HG02588 (cell line): ENCODE measurements at regions not wholly inside any gene's neighbourhood (a gene's known extent, or its start where the extent isn't known, plus 50 kb on each side); places are given as distances from the start of the nearest gene placed in this dataset.

Source experiments
- ATAC-seq: cut with Tn5 transposase; IDR thresholded peaks from one replicate; pipeline ENCODE4 v1.9.1; 2021; ENCODE audit warnings: mild to moderate bottlenecking, moderate library complexity; ENCODE audit not compliant: unreplicated experiment

DNA sequence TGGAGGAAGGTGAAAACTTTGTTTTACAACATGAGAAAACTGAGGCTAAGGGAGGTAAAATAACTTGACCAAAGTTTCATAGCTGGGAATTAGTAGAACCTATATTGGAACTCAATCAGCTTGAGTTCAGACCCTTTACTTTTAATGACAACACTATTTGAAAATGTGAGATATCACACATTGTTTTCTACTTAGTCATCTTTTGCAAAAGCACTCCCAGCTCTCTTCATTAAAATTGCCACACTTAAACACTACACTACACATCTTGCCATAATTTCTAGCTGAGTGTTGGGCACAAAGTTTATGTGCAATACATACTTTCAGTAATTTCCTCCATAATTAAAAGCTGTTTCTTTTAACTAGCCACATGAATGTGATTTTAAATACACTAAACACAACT lies 230.4 kb upstream of the DCBLD2 start:
- no peak for ATAC-seq

DNA sequence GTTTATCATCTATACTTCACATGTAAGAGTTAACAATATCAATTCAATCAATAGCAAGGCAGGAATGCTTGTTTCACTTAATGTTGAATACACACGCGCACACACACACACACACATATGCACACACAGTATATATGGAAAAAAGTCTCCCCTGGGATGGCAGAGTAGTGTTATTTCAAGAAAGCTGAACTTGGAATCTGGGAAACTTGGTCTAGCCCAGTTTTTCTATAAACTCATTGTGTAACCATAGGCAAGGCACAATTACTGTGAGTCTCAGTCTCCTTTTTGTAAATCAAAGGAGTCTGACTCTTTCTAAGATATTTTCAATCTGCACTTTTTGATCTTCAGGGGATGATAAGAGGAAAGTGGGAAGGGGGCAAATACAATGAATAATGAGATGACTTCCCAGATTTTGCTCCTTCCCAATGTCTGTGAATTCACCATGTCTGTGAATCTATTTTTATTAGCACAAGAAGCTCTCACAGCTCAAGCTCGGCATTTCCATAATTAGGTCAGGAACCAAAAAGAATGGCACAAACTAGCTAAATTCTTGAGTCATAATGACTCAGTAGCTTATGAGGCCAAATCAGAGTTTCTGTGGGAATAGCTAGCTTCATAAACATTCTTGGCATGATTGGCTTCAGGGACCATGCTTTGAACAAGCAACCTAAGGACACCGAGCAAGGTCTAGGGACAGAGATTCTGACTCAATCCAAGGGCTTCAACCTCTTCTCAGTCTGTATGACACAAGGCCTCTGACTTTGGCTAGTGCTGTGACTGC lies 227.4 kb upstream of the DCBLD2 start:
- no peak for ATAC-seq

DNA sequence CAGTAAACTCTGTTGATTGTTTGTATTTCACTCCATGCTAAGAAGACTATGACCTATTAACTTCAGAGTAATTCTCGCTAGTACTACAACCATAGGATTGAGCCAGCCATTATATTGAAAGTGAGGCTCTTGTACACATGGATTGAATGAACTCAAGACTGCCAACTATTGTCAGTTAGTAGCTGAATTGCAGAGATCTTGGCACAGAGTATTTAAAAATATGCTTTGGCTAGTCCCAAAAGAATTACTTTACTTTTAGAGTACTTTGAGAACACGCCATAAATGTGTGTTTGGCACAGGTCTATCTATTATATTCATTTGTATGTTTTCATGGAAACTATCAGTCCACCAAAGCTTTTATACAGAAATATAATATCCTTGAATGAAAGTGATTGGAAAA lies 226.7 kb upstream of the DCBLD2 start:
- no peak for ATAC-seq

DNA sequence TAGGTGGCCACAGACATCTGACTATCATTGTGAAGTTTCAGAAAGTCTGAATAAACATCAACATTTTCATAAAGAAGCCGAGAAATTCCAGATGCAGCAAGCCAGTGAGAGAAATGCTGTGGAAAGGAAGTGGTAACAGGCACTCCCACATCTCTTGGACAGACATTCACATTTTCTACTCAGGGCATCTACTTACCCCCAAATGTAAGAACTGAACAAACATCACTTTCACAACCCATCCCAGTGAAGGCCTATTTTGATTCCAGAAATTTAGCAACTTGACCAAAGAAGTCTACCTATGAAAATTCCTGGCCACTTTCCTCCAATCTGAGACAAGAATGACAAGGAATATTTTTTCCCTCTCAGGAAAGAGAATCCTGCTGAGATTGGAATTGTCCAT lies 224.8 kb upstream of the DCBLD2 start:
- ATAC-seq, result no peak

DNA sequence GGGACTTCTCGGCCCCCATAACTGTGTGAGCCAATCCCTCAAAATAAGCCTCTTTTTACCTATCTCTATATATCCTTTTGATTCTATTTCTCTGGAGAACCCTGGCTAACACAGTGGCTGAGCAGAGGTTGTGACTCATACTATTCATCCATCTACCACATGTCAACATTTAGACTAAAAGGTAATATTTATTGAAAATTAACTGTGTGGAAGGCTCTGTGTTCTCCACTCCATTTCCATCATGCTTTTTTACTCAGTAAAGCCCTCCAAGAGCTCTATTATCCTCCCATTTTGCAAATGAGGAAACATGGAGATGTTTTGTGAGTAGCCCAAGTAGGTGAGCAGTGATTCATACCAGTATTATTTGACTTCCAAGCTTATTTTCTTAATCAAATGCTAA lies 217.9 kb upstream of the DCBLD2 start:
- ATAC-seq, result no peak

DNA sequence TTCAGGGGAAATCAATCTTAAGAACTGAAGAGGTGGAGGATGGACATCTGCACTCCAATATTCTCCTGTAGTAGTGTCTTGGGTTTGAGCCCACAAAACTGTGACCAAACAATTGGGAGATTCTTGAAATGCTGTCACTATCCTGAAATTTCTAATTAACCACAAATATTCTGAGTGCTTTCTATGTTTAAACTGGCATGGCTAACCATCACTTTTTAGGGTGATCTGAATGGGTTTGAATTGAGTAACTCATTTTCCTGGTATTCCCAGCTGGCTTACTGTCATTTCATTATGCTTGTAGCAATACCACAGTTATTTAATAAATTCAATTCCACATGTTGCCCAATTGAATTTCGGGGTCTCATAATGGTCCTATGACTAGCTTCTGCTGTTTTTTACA lies 216.9 kb upstream of the DCBLD2 start:
- no peak for ATAC-seq

DNA sequence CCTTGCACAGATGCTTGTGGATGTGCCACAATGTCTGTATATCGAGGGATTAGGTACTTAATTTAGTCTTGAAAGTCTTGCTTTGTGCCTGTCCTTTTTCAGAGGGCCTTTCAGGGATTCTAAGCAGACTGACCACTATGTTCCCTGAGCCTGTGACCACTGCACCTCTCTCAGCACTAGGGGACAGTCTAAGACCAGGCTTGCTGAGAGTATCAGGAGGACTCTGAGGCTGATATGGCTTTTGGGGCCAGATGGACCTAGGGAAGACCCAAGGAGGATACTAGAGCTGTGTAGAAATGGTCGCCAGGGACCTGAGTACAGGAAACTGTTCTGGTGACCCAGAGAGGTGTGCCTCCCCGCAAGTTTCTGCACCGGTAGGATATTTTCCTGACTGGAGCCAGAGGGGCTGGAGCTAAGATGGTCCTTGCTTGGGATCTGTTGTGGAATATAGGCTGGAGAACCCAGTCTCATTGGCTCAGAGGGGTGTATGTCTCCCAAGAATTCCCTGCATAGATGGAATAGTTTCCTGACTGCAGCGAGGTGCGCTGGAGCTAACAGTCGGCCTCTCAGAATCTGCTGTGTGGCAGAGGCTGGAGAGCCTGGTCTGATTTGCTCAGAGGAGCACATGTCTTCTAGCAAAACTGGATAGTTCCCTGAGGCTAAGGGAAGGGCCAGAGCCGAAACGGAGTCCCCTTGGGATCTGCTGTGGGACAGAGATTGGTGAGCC lies 213.2 kb upstream of the DCBLD2 start:
- no peak for ATAC-seq

DNA sequence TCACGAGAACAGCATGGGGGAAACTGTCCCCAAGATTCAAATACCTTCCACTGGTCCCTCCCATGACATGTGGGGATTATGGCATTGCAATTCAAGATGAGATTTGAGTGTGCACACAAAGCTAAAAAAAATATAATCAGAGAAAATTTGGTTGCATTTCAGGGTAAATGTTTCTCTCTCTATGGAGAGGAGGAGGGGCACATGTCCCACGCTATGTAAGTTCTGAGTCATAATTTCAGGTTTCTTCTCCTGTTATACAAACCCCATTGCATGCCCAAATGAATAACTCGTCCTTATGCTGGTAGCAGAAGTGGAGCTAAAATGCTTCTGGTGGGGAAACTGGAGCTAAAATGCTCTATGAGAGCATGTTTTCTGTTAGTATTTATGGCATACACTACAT lies 209.7 kb upstream of the DCBLD2 start:
- ATAC-seq, result no peak

DNA sequence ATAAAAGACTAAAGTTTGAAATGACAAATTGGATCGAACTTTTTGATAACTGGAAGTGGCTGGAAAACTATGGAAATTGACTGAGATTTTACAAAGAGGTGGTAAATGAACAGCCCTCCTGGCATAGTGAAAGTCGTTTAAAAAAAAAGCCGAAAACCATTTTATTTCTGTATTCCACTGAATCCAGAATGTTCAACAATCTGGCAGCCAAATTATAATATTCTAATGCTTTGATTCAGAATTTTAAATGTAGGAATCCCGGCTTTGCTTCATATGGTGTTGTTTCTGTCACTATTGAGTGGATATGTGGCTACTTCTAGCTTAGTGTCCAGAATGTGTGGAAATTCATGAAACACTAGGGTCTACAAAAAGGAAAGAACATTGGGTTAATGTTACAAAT lies 208.9 kb upstream of the DCBLD2 start:
- ATAC-seq, result no peak

DNA sequence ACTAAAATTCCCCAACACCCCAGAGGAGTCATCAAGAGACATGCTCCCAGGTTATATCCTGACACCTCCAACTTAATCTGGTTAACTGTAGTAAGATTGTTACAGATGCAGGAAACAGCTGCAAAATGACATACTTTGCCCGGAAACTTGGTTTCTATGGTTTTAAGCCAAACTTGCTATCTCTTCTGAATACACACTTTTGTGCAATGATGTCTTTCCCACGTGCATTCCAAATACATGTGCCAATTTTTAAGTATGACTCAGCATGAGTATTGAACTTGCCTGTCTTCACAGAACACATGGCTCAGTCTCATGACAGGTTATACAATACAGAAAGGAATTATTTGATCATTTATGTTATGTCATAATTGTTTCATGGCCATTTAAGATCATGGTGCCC lies 207.0 kb upstream of the DCBLD2 start:
- ATAC-seq, result no peak

DNA sequence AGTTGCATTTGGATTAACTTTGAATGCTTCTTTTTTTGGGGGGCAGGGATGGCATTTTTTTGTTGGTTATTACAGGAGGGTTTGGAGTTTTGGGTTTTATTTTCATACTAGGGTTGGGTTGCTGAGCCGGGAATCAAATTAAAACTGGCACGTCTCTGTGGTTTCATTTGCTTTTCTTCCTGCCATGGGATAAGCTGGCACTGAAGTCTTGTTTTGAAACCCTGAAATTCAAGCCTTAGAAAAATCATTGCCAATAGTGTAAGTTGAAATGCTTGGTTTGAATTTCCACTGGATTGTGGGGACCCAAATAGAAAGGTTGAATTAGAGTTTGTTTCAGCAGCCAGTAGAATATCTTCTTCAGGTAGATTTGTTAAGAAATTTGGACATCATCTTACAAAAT lies 193.1 kb upstream of the DCBLD2 start:
- ATAC-seq, result no peak

DNA sequence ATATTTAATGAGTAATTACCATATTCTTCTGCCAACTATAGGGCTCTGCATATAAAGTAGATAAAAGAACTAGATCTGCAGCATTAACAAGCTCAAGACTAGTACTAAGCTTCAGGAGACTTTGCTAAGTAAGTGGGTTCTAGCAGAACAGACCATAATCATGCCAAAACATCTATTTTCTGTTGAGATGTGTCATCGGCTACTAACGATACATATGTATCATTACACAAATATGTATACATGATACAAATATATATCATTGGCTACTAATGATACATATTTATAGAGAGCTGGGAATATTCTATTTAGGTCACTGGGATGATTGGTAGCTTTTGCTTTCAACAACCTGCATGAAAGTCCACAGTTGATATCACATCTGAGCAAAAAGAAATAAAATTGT lies 185.8 kb upstream of the DCBLD2 start:
- no peak for ATAC-seq

DNA sequence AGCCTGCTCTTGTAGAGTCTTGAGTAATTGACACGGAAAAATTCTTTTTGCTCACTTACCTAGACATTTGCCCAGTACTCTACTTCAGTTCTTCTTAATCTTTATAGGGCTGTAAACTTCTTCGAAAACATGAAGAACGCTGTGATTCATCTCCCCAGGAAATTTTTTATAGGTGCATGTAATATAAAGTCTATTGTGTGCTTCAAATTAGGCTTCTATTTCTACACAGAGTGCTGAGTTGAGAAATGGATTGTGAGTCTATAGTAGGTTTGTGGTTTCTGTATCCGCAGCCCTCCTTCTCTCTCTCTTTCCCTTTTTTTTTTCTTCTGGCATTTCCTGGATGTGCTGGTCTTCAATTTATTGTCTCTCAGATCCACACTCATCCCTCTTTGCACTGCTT lies 183.3 kb upstream of the DCBLD2 start:
- no peak for ATAC-seq

DNA sequence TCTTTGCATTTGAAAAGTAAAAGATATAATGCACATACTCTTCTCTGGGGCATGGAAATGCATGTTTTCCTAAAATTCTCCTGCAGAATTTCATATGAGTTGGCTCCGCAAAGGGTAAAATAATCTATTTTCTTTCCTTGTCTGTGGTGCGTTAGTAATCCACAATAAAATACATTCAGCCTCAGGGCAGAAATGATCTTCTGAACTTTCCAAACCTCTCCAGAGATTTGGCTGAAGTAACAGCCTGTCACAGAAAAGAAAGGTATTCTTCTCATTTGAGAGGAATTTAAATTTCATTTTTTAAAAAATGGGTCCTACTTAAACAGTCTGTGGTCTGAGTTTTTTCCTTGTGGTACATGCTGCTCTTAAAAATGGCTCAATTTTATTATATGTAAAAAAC lies 182.7 kb upstream of the DCBLD2 start:
- ATAC-seq, result no peak

DNA sequence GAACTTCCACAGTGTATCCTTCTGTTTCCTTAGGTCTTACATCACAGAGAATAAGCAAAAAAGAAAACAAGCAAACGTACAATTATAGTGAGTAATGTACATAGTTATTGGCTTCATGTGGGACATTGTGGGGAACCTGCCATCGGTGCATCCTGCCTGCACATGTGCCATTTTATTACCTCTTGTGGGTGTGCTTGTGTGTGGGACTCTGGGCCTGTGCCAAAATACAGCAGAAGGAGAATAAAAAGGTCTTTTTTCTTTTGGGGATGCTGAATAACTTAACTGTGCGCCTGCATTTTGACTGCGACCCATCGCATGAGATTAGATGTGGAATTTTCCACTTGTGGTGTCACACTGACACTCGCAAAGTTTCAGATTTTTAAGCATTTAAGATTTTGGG lies 169.6 kb upstream of the DCBLD2 start:
- no peak for ATAC-seq

DNA sequence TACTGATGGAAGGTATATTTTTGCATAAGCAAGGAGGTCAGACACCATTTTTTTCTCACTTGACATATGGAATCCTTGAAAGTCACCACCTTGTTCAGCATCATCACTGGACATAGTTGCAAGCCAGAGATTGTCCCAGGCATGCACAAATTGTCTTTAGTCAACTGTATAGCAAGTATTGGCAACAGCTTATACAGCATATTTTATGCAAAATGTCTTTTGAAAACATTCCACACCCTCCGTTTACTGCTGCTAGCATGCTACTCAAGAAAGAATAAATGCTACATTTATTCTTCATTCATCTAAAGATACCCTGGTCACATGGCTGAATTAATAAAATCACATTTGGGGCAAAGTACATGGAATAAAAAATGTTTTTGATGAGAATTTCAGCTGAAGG lies 168.5 kb upstream of the DCBLD2 start:
- ATAC-seq, result no peak

DNA sequence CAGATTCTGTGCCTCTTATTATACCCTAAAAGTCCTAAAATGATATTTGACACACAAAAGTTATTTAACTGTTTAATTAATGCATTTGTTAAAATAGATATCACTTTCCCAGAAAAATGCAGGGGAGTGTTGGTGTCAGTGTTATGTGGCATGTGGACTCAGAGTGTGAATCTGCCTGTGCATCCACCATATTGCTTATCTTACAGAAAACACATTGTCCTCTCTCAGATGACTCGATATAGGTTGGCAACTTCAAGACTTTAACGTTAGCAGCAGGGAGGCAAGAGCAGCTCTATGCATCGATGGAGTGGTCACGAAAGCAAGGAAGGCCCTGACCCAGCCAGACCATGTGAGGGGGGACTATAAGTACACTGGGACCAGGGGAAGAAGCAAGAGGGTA lies 165.4 kb upstream of the DCBLD2 start:
- no peak for ATAC-seq

DNA sequence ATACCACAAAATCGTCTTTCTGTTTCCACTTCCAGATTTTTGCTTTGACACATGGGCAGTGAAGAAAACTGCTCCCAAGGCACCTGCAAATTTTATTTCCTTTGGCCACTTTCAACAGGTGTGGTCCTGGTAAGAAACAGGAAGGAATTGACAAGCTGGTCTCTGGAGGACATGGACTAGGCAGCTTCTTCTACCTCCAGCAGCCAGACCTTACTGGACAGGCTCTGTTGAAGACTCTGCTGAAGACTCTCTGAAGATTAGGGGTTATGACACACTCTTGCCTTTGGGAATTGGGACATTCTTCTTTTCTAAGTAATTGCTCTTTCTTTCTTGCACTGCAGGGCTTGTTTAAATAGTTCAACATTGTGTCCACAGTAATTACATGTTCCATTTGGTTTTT lies 147.7 kb upstream of the DCBLD2 start:
- no peak for ATAC-seq

DNA sequence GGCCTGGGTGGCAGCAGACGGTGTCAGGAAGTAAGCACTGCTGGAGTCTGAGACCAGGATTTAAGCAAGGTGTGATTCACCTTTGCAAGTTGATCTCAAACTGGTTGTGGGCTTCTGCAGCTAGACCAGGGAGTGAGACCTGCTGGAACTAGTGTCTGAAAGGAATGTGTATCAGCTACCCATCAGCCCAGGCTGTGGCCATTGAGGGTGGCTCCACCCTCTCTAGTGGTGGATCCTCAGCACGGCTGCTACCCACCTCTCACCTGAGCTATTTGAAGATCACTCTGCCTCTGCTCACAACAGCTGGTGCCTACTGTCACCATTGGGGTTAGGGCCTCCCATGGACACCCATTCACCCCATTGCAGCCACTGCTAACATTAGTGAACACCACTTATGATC lies 140.3 kb upstream of the DCBLD2 start:
- no peak for ATAC-seq

DNA sequence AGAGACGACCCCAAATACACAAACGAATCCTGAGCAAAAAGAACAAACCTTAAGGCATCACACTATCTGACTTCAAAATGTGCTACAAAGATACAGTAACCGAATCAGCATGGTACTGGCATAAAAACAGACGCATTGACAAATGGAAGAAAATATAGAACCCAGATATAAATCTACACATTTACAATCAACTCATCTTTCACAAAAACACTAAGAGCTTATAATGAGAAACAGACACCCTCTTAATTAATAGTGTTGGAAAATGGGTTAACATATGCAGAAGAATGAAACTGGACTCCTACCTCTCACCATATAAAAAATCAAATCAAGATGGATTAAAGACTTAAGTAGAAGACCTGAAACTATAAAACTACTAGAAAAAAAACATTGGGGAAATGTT lies 130.3 kb upstream of the DCBLD2 start:
- ATAC-seq, result no peak

DNA sequence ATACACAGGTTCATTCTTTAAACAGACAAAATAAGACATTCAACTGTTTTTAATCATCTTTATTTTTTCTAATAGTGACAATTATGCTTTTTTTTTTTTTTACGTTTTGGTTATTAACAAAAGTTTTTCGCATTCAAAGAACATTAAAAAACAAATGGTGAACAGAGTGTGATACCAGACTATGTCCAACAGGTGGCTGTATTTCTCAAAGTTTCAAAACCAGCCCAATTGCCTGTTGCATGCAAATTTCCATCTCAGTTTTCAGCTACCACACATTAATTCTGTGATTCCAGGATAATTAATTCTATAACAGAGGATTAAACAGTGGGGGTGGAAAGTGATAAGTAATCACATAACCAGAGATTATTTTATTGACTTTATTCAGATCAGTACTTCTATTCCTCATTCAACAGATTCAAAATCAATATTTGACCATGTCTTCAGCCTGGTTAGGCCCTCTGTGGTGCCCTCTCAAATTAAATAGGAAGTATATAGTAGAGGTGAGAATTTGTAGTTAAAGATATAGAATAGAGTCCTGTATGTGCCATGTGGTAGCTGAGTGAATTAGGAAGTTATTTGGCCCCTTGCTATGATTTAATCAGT lies 122.2 kb upstream of the DCBLD2 start:
- ATAC-seq, result no peak

DNA sequence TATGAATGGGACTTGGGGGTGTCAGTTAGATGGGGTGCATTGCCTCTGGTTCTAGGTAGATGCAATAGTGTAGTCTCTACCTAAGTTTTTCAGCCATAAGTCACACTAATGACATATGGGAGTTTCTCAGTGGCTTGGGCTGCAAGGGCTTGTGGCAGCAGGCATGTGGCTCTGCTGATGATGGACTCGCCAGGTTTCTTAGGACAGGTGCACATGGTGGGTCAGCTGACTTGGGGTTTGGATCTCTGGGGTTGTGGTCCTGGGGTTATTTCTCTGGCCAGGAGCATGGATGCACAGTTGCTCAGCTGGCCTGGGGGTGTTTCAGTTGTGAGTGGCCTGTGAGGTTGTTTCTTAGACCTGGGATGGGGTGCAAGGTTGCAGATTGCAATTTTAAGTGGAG lies 120.0 kb upstream of the DCBLD2 start:
- no peak for ATAC-seq
